Neural progenitor cell (in vitro differentiated cells): ENCODE measurements at regions not wholly inside any gene's neighbourhood (a gene's known extent, or its start where the extent isn't known, plus 50 kb on each side); places are given as distances from the start of the nearest gene placed in this dataset.
"Not testable (repeated sequence)": the region's sequence is repeated elsewhere in the genome, so short reads cannot be mapped to it uniquely, and the experiment has no call there.

Experiments used
- DNase-seq: peaks from one replicate; pipeline ENCODE4 v3.0.0-alpha.2; 2016; ENCODE audit warnings: low spot score
- H2AFZ ChIP-seq: fragments of 200-600 bp; sonication (generic); replicated peaks from 2 replicates; pipeline ENCODE4 v1.6.1; 2016; ENCODE audit warnings: antibody characterized with exemption
- H3F3A ChIP-seq: fragments of 200-600 bp; sonication (generic); 2 replicates; pipeline ENCODE4 v1.6.1; 2016; ENCODE audit warnings: antibody characterized with exemption, low read depth
- H3K27ac ChIP-seq: fragments of 200-600 bp; sonication (generic); 2 replicates; pipeline ENCODE4 v1.5.1; 2016; ENCODE audit warnings: mild to moderate bottlenecking
- H3K27me3 ChIP-seq: fragments of 200-600 bp; sonication (generic); 2 replicates; pipeline ENCODE4 v1.6.1; 2016; ENCODE audit warnings: mild to moderate bottlenecking, moderate library complexity
- H3K36me3 ChIP-seq: fragments of 200-600 bp; sonication (generic); 2 replicates; pipeline ENCODE4 v1.5.1; 2016
- H3K4me1 ChIP-seq: fragments of 200-600 bp; sonication (generic); 2 replicates; pipeline ENCODE4 v1.6.1; 2016; ENCODE audit warnings: mixed run types
- H3K4me2 ChIP-seq: fragments of 200-600 bp; sonication (generic); 2 replicates; pipeline ENCODE4 v1.6.1; 2016
- H3K4me3 ChIP-seq: fragments of 200-600 bp; sonication (generic); 2 replicates; pipeline ENCODE4 v1.5.1; 2016
- H3K79me2 ChIP-seq: fragments of 200-600 bp; sonication (generic); 2 replicates; pipeline ENCODE4 v1.6.1; 2016; ENCODE audit warnings: low read depth
- H3K9ac ChIP-seq: fragments of 200-600 bp; sonication (generic); 2 replicates; pipeline ENCODE4 v1.6.1; 2016
- H3K9me3 ChIP-seq: fragments of 200-600 bp; sonication (generic); 2 replicates; pipeline ENCODE4 v1.5.1; 2016; ENCODE audit warnings: low read depth
- H4K20me1 ChIP-seq: fragments of 200-600 bp; sonication (generic); 2 replicates; pipeline ENCODE4 v1.6.1; 2016; ENCODE audit warnings: low read depth
- H3K27ac Mint-ChIP-seq: 3 replicates; pipeline ENCODE4 v1.8.0; 2021; ENCODE audit warnings: mixed read lengths
- H3K27me3 Mint-ChIP-seq: 2 replicates; pipeline ENCODE4 v1.8.0; 2022; ENCODE audit warnings: low read depth, mild to moderate bottlenecking, inconsistent platforms, moderate library complexity, mixed read lengths; ENCODE audit not compliant: insufficient read depth
- H3K36me3 Mint-ChIP-seq: 3 replicates; pipeline ENCODE4 v1.8.0; 2021; ENCODE audit warnings: mixed read lengths
- H3K4me1 Mint-ChIP-seq: 3 replicates; pipeline ENCODE4 v1.8.0; 2021; ENCODE audit warnings: mixed read lengths
- H3K4me3 Mint-ChIP-seq: 3 replicates; pipeline ENCODE4 v1.8.0; 2021; ENCODE audit warnings: mild to moderate bottlenecking, moderate library complexity, mixed read lengths
- H3K9me3 Mint-ChIP-seq: 3 replicates; pipeline ENCODE4 v1.8.0; 2020; ENCODE audit warnings: mixed read lengths
- CTCF ChIP-seq: fragments of 200-600 bp; sonication (generic); IDR thresholded peaks from 2 replicates; pipeline ENCODE4 v1.5.1; 2017; ENCODE audit warnings: antibody characterized with exemption, mild to moderate bottlenecking
- EZH2 ChIP-seq: fragments of 200-600 bp; sonication (generic); IDR thresholded peaks from 2 replicates; pipeline ENCODE4 v1.6.1; 2017; ENCODE audit warnings: antibody characterized with exemption, mild to moderate bottlenecking, moderate library complexity
- EZH2phosphoT487 ChIP-seq: fragments of 200-600 bp; sonication (generic); IDR thresholded peaks from 2 replicates; pipeline ENCODE4 v1.6.1; 2017; ENCODE audit warnings: antibody characterized with exemption

- Mint-ChIP-seq H3K4me1 (no peaks in the 10 kb centered on the region), H3K9me3 (peaks cover 6% of the 10 kb centered on the region), H3K4me3 (no peak overlapping the region), H3K36me3 (peaks cover 2% of the 10 kb centered on the region), H3K27ac (no peak overlapping the region), H3K27me3 (no peaks in the 10 kb centered on the region)
- Histone ChIP-seq H3K27ac (no peak overlapping the region), H3K4me1 (no peaks in the 10 kb centered on the region), H3K9ac (no peak overlapping the region), H3K79me2 (no peaks in the 10 kb centered on the region), H3K4me3 (no peak overlapping the region), H3F3A (no peaks in the 10 kb centered on the region), H3K27me3 (no peaks in the 10 kb centered on the region), H4K20me1 (no peaks in the 10 kb centered on the region), H2AFZ (no peak overlapping the region), H3K4me2 (no peak overlapping the region), H3K36me3 (no peaks in the 10 kb centered on the region), H3K9me3 (no peaks in the 10 kb centered on the region)
- no peak for DNase-seq
- TF ChIP-seq CTCF (no peak), EZH2phosphoT487 (no peak), EZH2 (no peak)
These were observed 102.9 kb upstream of the THUMPD2 start for GRCh38 chr2:39881948-39882347.

GRCh38 chr2:39881494-39881893 lies 102.4 kb upstream of the THUMPD2 start:
- no peak overlapping the region for H3K4me3 Mint-ChIP-seq
- Histone ChIP-seq H3K4me2 (no peak overlapping the region), H3K4me3 (no peak overlapping the region), H3K36me3 (no peaks in the 10 kb centered on the region), H3K27me3 (no peaks in the 10 kb centered on the region), H3K9ac (no peak overlapping the region), H4K20me1 (no peaks in the 10 kb centered on the region), H2AFZ (no peak overlapping the region), H3F3A (no peaks in the 10 kb centered on the region), H3K4me1 (no peaks in the 10 kb centered on the region), H3K9me3 (no peaks in the 10 kb centered on the region), H3K27ac (no peak overlapping the region), H3K79me2 (no peaks in the 10 kb centered on the region)
- peaks cover 6% of the 10 kb centered on the region for H3K9me3 Mint-ChIP-seq
- peaks cover 2% of the 10 kb centered on the region for H3K36me3 Mint-ChIP-seq
- no peaks in the 10 kb centered on the region for H3K27me3 Mint-ChIP-seq
- no peak for DNase-seq
- no peak overlapping the region for H3K27ac Mint-ChIP-seq
- TF ChIP-seq EZH2phosphoT487: no peak
- no peak for TF ChIP-seq EZH2
- TF ChIP-seq CTCF: no peak
- no peaks in the 10 kb centered on the region for H3K4me1 Mint-ChIP-seq

- H3K4me2 ChIP-seq, H3K4me1 Mint-ChIP-seq, DNase-seq: not testable (repeated sequence)
These were observed 99.9 kb upstream of the THUMPD2 start for GRCh38 chr2:39879001-39879400.

GRCh38 chr2:39875914-39876267 lies 96.8 kb upstream of the THUMPD2 start:
- Histone ChIP-seq H3K36me3 (no peaks in the 10 kb centered on the region), H3K4me3 (no peak overlapping the region), H3K4me2 (no peak overlapping the region), H3K79me2 (no peaks in the 10 kb centered on the region), H3K4me1 (no peaks in the 10 kb centered on the region), H3K9me3 (no peaks in the 10 kb centered on the region), H3K9ac (no peak overlapping the region), H3K27ac (no peak overlapping the region), H3F3A (no peaks in the 10 kb centered on the region), H3K27me3 (no peaks in the 10 kb centered on the region), H2AFZ (no peak overlapping the region), H4K20me1 (no peaks in the 10 kb centered on the region)
- no peak for DNase-seq
- Mint-ChIP-seq H3K4me1 (peaks cover 6% of the 10 kb centered on the region), H3K36me3 (peaks cover 2% of the 10 kb centered on the region), H3K27ac (no peak overlapping the region), H3K9me3 (peaks cover 8% of the 10 kb centered on the region), H3K4me3 (no peak overlapping the region), H3K27me3 (no peaks in the 10 kb centered on the region)
- TF ChIP-seq EZH2phosphoT487 (no peak), EZH2 (no peak), CTCF (no peak)

More at GRCh38 chr2:39879001-39879400, 99.9 kb upstream of the THUMPD2 start:
- H3K4me3 ChIP-seq, H3K36me3 Mint-ChIP-seq, H3K9ac ChIP-seq, H3K9me3 ChIP-seq, H4K20me1 ChIP-seq, H3K36me3 ChIP-seq, H3F3A ChIP-seq, H3K9me3 Mint-ChIP-seq, H3K27me3 ChIP-seq, H3K27ac Mint-ChIP-seq, H2AFZ ChIP-seq, H3K27ac ChIP-seq, H3K27me3 Mint-ChIP-seq, H3K79me2 ChIP-seq, H3K4me1 ChIP-seq: not testable (repeated sequence)
- peak overlapping the region; percentile 39 for H3K4me3 Mint-ChIP-seq
